ENCODE measurements at regions not wholly inside any gene's neighbourhood (a gene's known extent, or its start where the extent isn't known, plus 50 kb on each side); places are given as distances from the start of the nearest gene placed in this dataset.

GRCh38 chr9:95643619-95644018 lies 126.8 kb upstream of the PTCH1 start:
- no peaks in the 10 kb centered on the region for H3K36me3 ChIP-seq (ENCODE audit: control insufficient read depth in 4 of 4, insufficient read depth in 4 of 4, low read length in 4 of 4)
- WGBS, 2 donors: 66 to 75% methylated on average over 4 of the region's 4 CpGs
- no peak for ATAC-seq (ENCODE audit: insufficient read depth, low FRiP score)
- no peak for DNase-seq
- H3K27ac ChIP-seq (ENCODE audit: low read depth in 1 of 2, low read length in 1 of 2): no peak overlapping the region
- H3K9ac ChIP-seq (ENCODE audit: insufficient read depth in 1 of 2, low read length in 2 of 2): no peak overlapping the region
- H3K4me3 ChIP-seq: no peak overlapping the region
- peaks cover 0 to 4% (median 0%) of the 10 kb centered on the region in 5 donors for H3K4me1 ChIP-seq (ENCODE audit: control insufficient read depth in 5 of 5, insufficient read depth in 5 of 5, low read length in 5 of 5)
- TF ChIP-seq CTCF (IDR thresholded peaks at IDR 0.05; ENCODE audit: control extremely low read depth, extremely low read depth): no peak
- H3K27me3 ChIP-seq (ENCODE audit: control insufficient read depth in 3 of 3, insufficient read depth in 3 of 3, low read length in 2 of 3): no peaks in the 10 kb centered on the region
- H3K9me3 ChIP-seq (ENCODE audit: control insufficient read depth in 4 of 4, insufficient read depth in 3 of 4, low read length in 3 of 4): peaks cover 0 to 4% (median 0%) of the 10 kb centered on the region in 4 donors

GRCh38 chr9:95642189-95642588 lies 125.4 kb upstream of the PTCH1 start:
- H3K4me3 ChIP-seq: no peak overlapping the region
- H3K9ac ChIP-seq (ENCODE audit: insufficient read depth in 1 of 2, low read length in 2 of 2): no peak overlapping the region
- no peaks in the 10 kb centered on the region for H3K36me3 ChIP-seq (ENCODE audit: control insufficient read depth in 4 of 4, insufficient read depth in 4 of 4, low read length in 4 of 4)
- no peak for ATAC-seq (ENCODE audit: insufficient read depth, low FRiP score)
- no peak for TF ChIP-seq CTCF (IDR thresholded peaks at IDR 0.05; ENCODE audit: control extremely low read depth, extremely low read depth)
- H3K27me3 ChIP-seq (ENCODE audit: control insufficient read depth in 3 of 3, insufficient read depth in 3 of 3, low read length in 2 of 3): no peaks in the 10 kb centered on the region
- H3K4me1 ChIP-seq (ENCODE audit: control insufficient read depth in 5 of 5, insufficient read depth in 5 of 5, low read length in 5 of 5): peaks cover 0 to 4% (median 0%) of the 10 kb centered on the region in 5 donors
- DNase-seq: no peak
- H3K27ac ChIP-seq (ENCODE audit: low read depth in 1 of 2, low read length in 1 of 2): no peak overlapping the region
- H3K9me3 ChIP-seq (ENCODE audit: control insufficient read depth in 4 of 4, insufficient read depth in 3 of 4, low read length in 3 of 4): peaks cover 0 to 5% (median 2%) of the 10 kb centered on the region in 4 donors

GRCh38 chr9:95641586-95641985 lies 124.8 kb upstream of the PTCH1 start:
- H3K36me3 ChIP-seq (ENCODE audit: control insufficient read depth in 4 of 4, insufficient read depth in 4 of 4, low read length in 4 of 4): no peaks in the 10 kb centered on the region
- H3K4me1 ChIP-seq (ENCODE audit: control insufficient read depth in 5 of 5, insufficient read depth in 5 of 5, low read length in 5 of 5): peaks cover 0 to 4% (median 0%) of the 10 kb centered on the region in 5 donors
- DNase-seq: peak; percentile 48 to 54 (median 50)
- H3K27ac ChIP-seq (ENCODE audit: low read depth in 1 of 2, low read length in 1 of 2): no peak overlapping the region
- no peaks in the 10 kb centered on the region for H3K27me3 ChIP-seq (ENCODE audit: control insufficient read depth in 3 of 3, insufficient read depth in 3 of 3, low read length in 2 of 3)
- H3K9ac ChIP-seq (ENCODE audit: insufficient read depth in 1 of 2, low read length in 2 of 2): no peak overlapping the region
- peaks cover 0 to 5% (median 2%) of the 10 kb centered on the region in 4 donors for H3K9me3 ChIP-seq (ENCODE audit: control insufficient read depth in 4 of 4, insufficient read depth in 3 of 4, low read length in 3 of 4)
- no peak for ATAC-seq (ENCODE audit: insufficient read depth, low FRiP score)
- no peak for TF ChIP-seq CTCF (IDR thresholded peaks at IDR 0.05; ENCODE audit: control extremely low read depth, extremely low read depth)
- no peak overlapping the region for H3K4me3 ChIP-seq
- WGBS, 2 donors: 91 to 95% methylated on average over 6 of the region's 6 CpGs

- ATAC-seq (ENCODE audit: insufficient read depth, low FRiP score): no peak
- no peaks in the 10 kb centered on the region for H3K36me3 ChIP-seq (ENCODE audit: control insufficient read depth in 4 of 4, insufficient read depth in 4 of 4, low read length in 4 of 4)
- DNase-seq: no peak
These were observed 123.6 kb upstream of the PTCH1 start for GRCh38 chr9:95640336-95640735.

More at GRCh38 chr9:95640336-95640735, 123.6 kb upstream of the PTCH1 start:
- H3K27ac ChIP-seq (ENCODE audit: low read depth in 1 of 2, low read length in 1 of 2): no peak overlapping the region
- no peak for TF ChIP-seq CTCF (IDR thresholded peaks at IDR 0.05; ENCODE audit: control extremely low read depth, extremely low read depth)
- WGBS, 2 donors: 86 to 89% methylated on average over 6 of the region's 6 CpGs
- H3K27me3 ChIP-seq (ENCODE audit: control insufficient read depth in 3 of 3, insufficient read depth in 3 of 3, low read length in 2 of 3): no peaks in the 10 kb centered on the region
- H3K4me3 ChIP-seq: no peak overlapping the region
- peaks cover 0 to 4% (median 0%) of the 10 kb centered on the region in 5 donors for H3K4me1 ChIP-seq (ENCODE audit: control insufficient read depth in 5 of 5, insufficient read depth in 5 of 5, low read length in 5 of 5)
- H3K9ac ChIP-seq (ENCODE audit: insufficient read depth in 1 of 2, low read length in 2 of 2): no peak overlapping the region
- peaks cover 0 to 5% (median 0%) of the 10 kb centered on the region in 4 donors for H3K9me3 ChIP-seq (ENCODE audit: control insufficient read depth in 4 of 4, insufficient read depth in 3 of 4, low read length in 3 of 4)
